Eye (tissue), 1 donor: ENCODE measurements at regions not wholly inside any gene's neighbourhood (a gene's known extent, or its start where the extent isn't known, plus 50 kb on each side); places are given as distances from the start of the nearest gene placed in this dataset.

ENCODE experiments used
- DNase-seq: peaks from one replicate; pipeline ENCODE4 v3.0.0-alpha.2; 2015

DNA sequence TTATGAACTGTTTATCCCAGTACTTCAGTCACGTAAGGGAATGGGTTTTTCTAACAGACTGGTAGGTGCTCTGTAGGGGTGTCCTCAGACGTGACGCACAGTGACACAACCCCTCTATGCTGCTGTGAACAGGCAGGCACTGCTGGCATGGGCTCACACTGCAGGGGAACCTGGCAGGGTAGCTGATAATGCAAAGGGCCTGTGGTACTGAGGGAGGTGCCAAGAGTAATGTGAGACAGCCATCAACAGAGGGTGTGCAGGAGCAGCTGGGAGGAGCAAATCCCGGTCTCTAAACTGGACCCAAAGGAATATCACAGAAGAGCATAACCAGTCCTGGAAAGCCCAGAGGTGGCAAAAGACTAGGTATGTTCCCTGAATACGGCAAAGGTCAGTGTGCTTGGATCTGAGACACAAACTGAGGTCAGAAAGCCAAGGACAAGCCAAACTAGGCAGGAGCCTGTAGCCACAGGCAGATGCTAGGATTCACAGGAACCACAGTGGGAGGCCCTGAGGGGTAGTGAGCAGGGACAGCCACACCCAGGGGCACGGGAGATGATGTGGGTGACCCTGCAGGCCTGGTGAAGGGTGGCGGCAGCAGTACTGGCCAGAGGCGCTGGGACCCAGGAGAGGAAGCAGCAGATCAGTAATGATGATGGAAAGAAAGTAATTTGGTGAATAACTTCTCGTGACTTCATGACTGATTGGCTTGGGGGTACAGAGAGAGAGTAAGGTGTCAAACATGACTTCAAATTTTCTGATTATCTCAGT is 248.1 kb upstream of the CHRNA7 start:
- DNase-seq, result no peak

DNA sequence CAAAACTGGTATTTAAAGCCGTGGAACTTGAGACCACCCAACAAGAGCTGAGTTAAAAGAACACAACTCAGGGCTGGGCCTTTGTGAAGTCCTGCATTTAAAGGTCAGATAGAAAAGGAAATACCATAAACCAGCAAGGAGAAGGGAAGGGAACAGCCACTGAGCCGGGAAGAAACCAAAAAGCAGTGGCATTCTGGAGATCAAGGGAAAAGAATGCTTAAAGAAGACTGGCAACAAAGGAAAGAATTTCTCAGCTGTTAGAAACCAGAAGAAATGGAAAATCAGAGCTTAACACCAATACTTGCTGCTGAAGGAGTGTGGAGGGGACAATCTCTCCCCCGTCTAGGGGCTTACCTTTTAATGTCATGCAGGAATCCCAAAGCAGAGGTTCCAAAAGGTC is 247.4 kb upstream of the CHRNA7 start:
- no peak for DNase-seq

- no peak for DNase-seq
Measured at GRCh38 chr15:31786360-31786759, 244.0 kb upstream of the CHRNA7 start.

GRCh38 chr15:31788104-31788503 is 242.2 kb upstream of the CHRNA7 start:
- no peak for DNase-seq

DNA sequence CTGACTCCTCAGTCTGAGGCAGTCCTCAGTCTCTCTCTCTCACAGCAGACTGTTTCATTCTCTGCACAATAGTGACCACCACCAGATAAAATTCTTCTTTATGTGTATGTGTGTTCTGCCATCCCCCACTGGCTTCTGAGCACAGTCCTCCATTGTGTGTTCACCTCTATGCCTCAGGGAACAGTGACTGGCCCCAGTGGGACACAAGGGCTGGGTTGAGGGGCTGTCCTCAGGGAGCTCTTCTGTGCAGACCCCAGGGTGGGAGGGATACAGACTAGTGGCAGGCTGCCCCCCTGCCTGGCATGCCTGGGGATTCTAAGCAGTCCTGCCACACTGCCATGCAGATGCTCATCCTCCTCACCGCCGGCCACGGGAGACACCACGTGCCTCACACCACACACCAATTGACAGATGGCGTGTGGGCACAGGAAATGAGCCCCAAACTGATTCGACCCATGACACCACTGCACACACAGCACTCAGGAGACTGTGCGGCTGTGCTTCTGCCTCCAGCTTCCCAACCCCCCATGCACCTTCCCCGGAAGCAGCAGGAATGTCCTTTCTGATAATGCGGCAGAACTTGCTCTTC is 237.6 kb upstream of the CHRNA7 start:
- no peak for DNase-seq

- DNase-seq, result no peak
Measured at GRCh38 chr15:31799319-31799714, 231.0 kb upstream of the CHRNA7 start.

- DNase-seq, result no peak
Measured at GRCh38 chr15:31799715-31800321, 230.5 kb upstream of the CHRNA7 start.

DNA sequence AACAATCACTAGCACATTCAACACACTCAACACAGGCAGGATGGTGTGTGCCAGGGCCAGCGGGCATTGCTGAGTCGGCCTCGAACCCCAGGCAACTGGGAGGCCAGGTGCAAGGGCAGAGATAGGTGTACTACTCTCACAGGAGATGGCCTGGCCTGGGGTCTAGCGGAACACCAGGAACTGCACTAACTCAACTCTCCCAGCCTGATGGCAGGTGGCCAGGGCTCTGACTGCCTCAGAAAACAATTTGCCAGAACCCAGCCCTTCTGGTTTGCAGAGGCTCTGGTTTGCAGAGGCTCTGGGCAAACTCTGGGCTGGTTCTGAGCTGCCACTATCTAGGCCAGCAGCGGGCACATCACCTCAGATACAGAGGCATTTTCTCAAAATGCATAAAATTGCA is 229.2 kb upstream of the CHRNA7 start:
- no peak for DNase-seq

GRCh38 chr15:31802761-31803160 is 227.6 kb upstream of the CHRNA7 start:
- no peak for DNase-seq

DNA sequence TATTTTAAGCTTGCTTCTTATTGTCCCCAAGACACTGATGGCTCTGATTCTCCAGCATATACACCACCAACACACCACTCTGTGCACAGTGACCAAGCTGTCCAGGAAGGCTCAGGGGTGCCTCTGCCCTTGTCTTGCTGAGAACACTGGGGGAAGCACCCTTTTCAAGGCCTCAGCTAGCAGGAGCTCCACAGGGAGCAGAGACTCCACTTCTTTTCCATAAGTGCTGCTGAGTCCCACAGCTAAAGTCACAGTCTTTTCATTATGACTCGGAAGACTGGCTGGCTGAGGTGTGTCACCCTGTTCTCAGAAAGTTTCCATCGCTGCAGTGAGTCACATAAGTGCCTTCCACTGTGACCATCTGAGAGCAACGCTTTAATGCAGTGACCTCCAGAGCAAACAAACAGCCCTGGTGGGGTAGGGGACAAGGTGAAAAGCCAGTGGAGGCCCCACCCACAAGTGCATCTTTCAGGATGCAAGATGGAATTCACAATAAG is 226.9 kb upstream of the CHRNA7 start:
- DNase-seq, result no peak

GRCh38 chr15:31805090-31805662 is 225.1 kb upstream of the CHRNA7 start:
- no peak for DNase-seq

DNA sequence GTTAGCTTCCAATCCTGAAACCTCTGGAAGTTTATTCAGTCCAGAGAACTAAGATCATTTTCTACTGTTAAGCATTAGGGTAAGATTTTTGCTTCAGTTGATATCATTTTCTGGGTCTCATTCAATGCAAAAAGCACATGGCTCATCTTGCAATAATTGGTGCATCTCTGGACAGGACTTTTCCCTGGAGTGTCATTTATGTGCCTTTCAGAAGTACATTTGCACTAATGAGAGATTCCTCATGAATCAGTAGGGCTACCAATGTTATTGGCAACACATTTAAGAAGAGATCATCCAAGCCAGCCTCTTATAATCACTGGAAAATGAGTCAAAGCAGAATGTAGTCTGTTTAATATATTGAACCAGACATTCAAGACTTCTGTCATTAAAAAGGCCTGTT is 224.2 kb upstream of the CHRNA7 start:
- no peak for DNase-seq

DNA sequence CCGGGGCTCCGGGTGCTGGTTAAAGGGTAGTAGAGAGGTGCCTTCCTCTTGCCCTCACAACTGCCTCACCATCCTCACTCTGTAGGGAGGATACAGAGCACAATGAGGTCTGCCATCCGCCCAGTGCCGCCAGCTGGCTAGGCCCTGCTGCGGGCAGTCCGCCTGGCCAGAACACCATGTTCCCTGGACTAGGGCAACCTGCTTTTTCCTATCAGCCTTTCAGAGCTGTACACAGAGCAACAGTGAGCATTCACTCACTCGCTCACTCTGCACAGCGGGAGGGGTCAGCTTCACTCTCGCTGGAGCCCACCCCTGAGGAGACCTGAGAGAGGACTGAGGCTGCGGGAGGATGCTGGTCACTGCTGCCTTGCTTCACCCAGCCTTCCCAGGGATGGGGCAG is 218.7 kb upstream of the CHRNA7 start:
- no peak for DNase-seq

DNA sequence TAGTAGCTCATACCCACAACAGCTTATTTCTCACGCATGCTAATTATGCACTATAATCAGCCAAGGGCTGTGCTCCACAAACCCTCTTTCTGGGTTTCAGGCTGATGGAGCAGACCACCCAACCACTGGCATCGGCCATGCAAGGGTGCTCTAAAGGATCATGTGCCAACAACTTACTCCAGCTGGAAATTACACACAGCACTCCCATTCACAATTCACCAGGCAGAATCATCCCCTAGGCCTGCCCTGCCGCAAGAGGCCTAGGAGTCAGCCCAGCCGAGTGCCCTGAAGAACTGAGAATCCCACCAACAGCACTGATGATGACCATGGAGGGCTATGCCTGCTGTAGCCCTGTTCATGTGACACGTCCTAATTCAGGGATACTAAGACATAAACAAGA is 216.2 kb upstream of the CHRNA7 start:
- no peak for DNase-seq

DNA sequence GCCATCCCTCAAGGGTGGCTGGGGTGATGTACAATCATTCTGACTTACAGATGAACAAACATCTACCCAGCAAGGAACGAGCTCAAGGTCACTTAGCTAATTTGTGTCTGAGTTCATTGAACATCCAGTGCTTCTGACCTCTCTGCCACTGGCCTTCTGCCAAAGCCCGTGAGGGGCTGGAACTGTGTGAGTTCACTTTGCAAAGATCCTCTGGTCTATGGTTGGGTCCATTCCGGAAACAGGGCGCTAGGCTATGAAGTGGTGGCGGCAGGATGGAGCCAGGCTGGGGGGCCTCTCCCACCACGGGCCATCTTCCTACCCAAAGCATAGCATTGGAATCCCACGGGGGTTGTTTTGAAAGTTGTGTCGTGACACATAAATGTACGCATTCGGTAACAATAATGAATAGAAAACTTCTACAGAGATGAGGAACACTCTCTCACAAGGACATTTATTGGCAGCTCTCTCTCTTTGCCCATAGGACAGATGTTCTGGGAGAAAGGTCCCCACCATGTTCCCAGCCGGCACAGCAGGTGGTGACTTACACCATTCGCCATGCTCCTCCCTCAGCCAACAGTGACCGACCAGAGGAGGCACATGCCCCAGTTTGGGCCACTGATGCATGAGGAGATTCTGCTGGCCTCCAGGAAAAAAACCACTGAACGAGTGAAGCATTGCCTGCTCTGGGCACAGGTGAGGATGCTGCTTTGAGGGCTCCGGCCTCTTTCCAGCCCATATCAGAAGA is 214.7 kb upstream of the CHRNA7 start:
- no peak for DNase-seq

DNA sequence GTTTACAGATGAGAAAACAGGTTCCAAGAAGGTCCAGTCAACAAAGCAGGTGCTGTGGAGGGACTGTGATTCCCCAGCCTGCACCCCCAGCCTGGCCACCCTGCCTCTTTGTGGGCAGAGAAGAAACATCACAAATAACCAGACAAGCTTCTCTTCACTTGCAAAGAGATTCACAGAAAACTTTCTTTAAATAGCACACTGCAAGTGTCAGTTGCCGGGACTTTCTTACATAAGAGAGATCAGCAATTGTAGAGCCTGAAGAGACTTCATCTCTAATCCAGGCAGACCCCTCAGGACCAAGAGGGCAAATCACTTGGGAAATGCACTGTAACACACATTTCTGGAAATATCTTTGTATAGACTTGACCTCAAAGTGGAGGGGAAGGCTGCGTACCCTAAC is 207.9 kb upstream of the CHRNA7 start:
- no peak for DNase-seq

DNA sequence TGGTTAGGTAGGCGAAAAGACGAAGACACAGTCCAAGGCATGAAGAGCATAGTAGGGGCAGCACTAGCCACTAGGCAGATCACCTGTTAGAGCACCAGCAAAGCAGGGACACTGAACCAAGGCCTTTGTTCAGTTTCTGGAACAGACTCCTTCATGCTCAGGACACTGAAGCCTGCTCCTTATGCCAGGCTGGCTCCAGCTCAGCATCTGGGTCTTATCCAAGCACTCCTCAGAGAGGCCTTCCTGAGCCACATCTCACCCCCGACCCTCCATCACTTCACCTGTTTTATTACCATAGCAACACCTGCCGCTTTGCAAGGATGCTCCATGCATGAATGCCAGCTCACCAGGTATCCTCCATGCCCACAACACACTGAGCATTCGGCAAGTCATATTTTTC is 206.3 kb upstream of the CHRNA7 start:
- DNase-seq, result no peak

DNA sequence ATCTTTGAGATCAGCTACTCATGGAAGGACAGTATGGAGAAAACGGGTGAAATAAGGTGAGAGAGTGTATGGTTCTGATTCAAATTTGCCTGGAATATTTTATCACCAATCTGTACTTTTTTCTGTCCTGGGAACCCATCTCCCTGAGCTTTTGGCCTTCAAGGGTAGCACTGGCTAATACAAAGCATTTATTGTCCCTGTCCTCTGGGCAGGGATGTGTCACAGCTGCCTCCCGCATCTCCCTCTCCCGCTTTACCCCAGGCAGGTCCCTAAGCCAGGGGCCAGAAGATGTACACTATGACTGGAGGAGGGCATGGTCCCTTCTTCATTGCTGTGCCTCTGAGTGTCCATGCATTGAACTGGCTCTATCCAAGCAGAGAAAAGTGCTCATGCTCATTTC is 201.7 kb upstream of the CHRNA7 start:
- no peak for DNase-seq

DNA sequence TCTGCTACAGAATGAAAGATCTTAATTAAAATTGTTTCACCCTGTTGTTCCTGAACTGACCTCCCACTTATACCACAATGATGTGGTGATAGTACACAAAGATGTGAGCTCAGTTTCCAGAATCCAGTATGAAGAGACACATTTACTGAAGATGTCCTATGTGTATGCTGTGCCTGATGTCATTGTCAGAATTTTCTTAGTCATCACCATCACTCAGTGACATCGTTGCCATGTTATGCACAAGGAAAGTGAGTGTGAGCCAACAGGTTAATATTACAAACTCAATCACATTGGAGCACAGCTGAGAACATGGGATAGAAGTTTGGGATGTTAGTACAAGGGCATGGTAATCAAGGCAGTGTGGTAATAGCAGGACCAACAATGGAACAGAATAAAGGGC is 199.7 kb upstream of the CHRNA7 start:
- no peak for DNase-seq

DNA sequence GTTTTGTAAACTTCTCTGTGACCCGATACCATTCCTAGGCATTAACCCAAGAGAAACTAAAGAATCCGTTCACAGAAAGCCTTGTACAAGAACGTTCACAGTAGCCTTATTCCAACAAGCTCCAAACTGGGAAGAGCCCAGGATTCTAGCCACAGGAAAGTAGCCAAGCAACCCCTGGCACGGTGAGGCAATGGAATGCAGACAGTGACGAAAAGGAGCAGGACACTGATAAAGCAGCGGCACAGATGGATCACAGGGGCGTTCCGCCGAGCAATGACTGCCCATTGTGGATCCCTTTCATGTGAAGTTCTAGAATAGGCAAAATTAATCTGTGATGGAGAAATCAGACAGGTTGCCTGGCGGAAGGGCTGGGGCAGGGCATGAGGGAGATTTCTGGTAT is 198.7 kb upstream of the CHRNA7 start:
- no peak for DNase-seq

DNA sequence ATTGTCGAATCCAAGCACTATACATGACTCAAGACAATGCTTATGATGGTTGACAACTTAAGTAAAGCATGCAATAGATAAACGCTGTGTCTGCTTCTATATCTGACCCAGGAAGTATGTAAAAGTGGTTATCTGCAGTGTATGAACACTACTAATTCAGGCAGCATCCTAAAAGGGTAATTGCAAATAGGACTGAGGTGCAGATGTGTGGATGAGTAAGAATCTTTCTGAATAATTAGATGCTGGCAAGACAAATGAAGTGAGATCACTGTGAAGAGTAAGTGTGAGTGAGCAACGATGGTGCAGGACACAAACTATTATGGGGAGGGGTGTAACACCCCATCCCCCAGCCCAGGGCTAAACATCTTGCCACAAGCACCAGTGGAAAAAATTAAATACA is 195.7 kb upstream of the CHRNA7 start:
- DNase-seq, result no peak

DNA sequence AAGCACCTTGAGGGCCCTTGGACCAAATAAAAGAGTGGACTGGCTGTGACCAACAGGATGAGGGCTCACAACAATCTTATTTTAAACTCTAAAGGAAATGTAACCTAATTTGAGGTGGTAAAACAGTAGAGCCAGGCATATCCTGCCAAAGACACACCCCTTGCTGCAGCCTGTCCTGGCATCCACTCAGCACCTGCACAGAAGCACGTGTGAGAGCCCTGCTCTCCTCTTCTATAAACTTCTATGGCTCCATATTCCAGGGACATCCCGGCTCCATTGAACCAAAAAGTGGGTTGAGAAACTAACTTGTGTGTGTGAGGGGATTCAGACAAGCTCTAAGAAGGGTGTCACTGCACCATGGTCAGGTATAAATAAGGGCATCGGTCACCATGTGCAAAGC is 190.9 kb upstream of the CHRNA7 start:
- DNase-seq, result no peak

- no peak for DNase-seq
Measured at GRCh38 chr15:31840849-31841476, 189.4 kb upstream of the CHRNA7 start.
